ENCODE measurements at regions not wholly inside any gene's neighbourhood (a gene's known extent, or its start where the extent isn't known, plus 50 kb on each side); places are given as distances from the start of the nearest gene placed in this dataset.

- no peak for TF ChIP-seq GATA3 (IDR thresholded peaks at IDR 0.05; ENCODE audit: low read depth, low read length)
- no peak for TF ChIP-seq GATA2 (IDR thresholded peaks at IDR 0.05; ENCODE audit: low read depth, low read length)
Observed at GRCh38 chr10:123379156-123379555, 225.0 kb downstream of the BUB3 start.
